NCI-H128 (cell line): ENCODE measurements at regions not wholly inside any gene's neighbourhood (a gene's known extent, or its start where the extent isn't known, plus 50 kb on each side); places are given as distances from the start of the nearest gene placed in this dataset.
"Not testable (repeated sequence)": the region's sequence is repeated elsewhere in the genome, so short reads cannot be mapped to it uniquely, and the experiment has no call there.

Experiments used
- DNase-seq: peaks from one replicate; lab custom pipeline; 2025; ENCODE audit not compliant: unreplicated experiment; lab: John Stamatoyannopoulos, UW

GRCh38 chr6:145275019-145275418 lies 460.3 kb downstream of the EPM2A start:
- no peak for DNase-seq

- DNase-seq = no peak
These were observed 459.5 kb downstream of the EPM2A start for GRCh38 chr6:145275787-145276186.

DNA sequence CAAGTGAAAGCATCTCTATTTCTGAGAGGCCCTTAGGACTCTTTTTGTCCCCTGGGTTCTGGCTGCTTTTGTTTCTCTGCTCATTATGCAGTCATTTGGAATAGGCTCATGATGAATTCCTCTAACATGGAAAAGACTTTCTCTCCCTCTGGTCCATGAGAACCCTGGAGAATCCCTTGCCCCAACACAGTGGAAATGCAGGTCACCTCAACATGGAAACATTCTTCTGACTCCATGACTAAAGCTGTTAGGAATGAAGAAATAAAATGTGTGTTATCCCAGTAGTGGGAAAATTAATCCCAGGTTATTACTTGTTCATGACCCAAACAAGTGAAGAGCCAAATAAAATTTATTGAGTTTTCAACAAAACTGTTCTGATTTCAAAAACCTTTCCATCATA lies 458.6 kb downstream of the EPM2A start:
- no peak for DNase-seq

GRCh38 chr6:145277358-145278086 lies 457.8 kb downstream of the EPM2A start:
- no peak for DNase-seq

GRCh38 chr6:145278163-145278807 lies 457.0 kb downstream of the EPM2A start:
- DNase-seq = no peak

DNA sequence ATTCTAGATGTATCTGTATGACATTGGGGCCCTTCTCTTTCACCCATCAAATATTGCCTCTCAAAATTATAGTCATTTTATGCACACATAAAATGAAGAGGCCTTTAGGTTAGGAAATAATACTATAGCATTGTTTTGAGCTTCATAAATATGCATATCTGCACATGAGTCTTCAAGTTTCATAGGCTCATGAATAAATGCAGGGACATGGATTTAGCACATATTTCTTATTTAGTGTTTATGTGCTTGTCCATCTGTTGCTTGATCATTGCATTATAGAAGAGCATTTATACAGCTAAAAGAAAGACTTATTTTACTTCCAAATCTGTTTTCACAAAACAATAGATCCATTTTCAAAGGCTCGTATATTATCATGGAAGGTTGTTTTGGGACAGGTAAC lies 455.8 kb downstream of the EPM2A start:
- DNase-seq = no peak

DNA sequence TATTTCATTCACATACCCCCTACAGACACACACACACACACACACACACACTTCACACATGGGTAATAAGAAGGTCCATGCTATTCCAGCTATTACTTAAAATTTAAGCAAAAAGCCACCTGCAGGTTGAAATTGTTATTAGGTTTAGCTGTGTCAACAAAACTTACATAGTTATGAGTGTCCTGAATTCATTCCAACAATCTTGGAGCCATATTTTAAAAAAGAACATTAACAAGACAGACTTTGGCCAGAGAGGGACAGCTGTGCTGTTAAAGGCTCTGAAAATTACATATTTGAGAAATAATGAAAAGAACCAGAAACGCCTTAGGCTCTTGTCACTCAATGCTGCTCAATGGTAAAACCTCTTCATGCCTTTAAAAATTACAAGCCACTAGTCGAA lies 455.3 kb downstream of the EPM2A start:
- DNase-seq = no peak

- not testable (repeated sequence) for DNase-seq
These were observed 452.1 kb downstream of the EPM2A start for GRCh38 chr6:145283209-145283608.

DNA sequence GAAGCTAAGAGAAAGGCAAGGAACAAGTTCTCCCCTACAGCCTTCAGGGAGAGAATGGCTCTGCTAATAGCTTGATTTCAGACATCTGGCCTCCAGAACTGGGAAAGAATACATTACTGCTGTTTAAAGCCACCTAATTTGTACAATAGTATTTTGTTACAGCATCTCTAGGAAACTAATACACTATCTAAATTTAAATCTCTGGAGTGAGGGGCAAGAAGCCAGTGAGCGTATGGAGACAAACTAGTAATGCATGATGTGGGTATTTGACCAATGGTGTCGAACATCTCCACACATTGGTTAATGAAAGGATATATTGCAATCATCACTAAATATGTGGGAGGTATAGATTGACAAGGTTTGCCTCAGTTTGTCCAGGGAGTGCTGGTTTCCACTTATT lies 451.5 kb downstream of the EPM2A start:
- DNase-seq = no peak

DNA sequence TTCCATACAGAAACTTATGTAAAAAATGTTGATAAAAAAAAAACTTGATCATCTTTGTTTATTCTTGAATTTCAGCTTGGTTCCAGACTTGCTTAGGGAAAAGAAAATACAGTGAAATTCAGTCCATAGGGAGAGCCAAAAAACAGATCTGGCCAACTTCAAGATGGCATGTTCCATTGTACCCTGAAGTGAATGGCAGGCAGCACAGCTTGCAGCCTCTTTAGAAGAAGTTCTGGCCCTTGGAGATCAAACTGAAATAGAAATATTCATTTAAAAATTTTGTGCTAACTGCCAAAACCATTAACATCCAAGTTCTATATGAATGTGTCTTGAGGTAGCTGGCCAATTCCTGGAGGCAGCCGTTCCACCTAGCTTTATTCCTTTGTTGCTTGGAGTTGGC lies 448.4 kb downstream of the EPM2A start:
- no peak for DNase-seq

DNA sequence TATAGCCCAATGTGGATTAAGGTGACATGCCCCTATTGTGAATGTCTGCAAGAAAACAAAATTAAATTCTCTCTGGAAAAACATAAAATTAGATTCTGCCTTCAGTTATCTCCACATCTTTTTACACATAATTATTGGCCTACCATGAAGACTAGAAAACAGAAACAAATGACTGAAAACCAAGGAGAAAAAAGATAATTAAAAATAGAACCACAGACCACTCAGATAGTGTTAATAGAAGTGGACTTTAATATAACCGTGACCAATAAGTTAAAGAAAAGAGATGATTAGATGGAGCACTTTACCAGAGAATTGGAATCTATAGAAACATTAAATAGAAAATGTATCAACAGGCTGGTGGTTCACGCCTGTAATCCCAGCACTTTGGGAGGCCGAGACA lies 445.7 kb downstream of the EPM2A start:
- DNase-seq = no peak

GRCh38 chr6:145290122-145290521 lies 445.2 kb downstream of the EPM2A start:
- no peak for DNase-seq

DNA sequence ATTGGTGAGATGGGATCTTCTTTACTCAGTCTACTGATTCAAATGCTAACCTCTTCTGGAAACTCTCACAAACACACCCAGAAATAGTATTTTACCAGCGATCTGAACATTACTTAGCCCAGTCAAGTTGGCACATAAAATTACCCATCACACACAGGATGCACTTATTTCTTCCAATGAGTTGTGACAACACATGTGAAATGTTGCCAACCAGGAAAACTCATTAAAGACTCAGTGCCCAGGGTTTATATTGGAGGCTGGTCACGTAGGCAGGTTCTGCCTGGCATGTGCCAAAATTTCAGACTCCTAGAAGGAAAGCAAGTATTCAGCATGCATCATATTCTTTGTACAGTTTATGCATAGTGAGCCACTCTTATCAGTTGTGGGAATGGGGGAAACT lies 443.3 kb downstream of the EPM2A start:
- no peak for DNase-seq

- DNase-seq = no peak
These were observed 440.4 kb downstream of the EPM2A start for GRCh38 chr6:145294942-145295341.

DNA sequence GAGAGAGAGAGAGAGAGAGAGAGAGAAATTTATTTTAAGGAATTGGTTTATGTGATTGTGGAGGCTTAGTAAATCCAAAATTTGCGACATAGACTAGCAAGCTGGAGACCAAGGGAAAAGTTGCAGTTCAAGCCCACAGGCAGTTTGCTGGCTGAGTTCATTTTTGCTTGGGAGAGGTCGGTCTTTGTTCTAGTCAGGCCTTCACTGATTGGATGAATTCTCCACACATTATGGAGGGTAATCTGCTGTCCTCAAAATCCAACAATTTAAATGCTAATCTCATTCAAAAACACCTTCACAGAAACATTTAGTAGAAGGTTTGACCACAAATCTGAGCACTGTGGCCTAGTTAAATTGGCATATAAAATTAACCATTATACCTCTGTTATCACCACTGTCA lies 439.6 kb downstream of the EPM2A start:
- no peak for DNase-seq

DNA sequence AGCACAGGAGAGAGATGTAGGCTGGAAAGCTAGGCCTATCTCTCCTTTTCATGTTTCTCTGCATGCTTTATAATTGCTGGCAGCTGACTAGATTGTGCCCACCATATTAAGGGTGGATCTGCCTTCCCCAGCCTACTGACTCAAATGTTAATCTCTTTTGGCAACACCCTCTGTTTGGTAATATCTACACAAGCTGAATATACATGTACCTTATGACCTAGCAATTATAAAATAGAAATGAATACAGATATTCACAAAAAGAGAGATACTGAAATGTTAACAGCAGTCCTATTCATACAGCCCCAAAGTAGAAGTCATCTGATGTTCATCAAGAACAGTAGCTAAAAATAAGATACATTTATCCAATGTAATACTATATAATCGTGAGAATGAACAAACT lies 429.6 kb downstream of the EPM2A start:
- DNase-seq = no peak

DNA sequence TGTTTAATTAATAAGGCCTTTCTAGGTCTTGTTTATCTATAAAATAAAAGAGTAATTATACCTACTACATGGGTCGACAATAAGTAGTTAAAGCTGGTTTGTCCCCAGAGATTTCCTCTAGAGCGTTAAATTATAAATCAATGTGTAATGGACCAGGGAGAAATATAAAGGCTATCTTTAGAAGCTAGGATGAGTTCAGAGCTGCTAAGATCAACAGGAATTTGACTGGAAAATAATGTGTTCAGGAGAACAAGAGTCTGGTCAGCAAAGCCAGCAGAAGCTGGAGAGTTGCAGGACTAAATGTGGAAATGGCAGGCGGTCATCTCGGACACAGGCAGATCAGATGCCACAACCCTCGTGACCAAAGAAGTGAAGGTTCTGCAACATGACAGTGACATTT lies 428.8 kb downstream of the EPM2A start:
- DNase-seq = no peak

DNA sequence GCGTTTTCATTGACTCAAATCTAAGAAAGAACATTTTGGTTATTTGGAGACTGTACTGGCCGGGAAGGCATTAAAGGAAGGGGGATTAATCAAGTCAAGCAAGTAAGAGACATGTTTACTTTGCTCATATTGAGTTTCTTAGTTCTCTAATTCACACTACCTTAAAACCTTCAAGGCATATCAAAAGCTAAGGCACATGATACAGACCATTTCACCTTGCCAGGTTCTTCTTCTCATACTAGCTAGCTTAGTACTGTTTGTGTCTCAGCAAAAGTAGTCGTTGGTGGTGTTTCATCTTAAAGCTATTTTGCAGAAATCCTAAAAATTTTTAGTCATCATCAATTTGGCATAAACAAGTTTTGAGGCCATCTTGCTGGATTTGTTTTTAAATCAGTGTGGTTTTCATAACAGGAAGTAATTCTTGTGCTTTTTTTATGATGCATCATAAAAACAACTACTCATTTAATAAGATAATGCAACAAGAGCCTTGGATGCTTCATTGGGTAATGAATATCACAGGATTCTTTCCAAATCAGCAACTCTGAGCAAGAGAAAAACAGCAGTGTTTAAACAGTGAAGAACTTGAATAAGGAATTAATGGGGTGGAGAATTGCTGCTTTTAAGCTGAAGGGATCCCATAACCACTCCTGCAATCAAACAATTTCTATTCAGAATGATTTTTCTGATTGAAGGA lies 425.3 kb downstream of the EPM2A start:
- DNase-seq = no peak

- no peak for DNase-seq
These were observed 422.8 kb downstream of the EPM2A start for GRCh38 chr6:145312481-145312880.

DNA sequence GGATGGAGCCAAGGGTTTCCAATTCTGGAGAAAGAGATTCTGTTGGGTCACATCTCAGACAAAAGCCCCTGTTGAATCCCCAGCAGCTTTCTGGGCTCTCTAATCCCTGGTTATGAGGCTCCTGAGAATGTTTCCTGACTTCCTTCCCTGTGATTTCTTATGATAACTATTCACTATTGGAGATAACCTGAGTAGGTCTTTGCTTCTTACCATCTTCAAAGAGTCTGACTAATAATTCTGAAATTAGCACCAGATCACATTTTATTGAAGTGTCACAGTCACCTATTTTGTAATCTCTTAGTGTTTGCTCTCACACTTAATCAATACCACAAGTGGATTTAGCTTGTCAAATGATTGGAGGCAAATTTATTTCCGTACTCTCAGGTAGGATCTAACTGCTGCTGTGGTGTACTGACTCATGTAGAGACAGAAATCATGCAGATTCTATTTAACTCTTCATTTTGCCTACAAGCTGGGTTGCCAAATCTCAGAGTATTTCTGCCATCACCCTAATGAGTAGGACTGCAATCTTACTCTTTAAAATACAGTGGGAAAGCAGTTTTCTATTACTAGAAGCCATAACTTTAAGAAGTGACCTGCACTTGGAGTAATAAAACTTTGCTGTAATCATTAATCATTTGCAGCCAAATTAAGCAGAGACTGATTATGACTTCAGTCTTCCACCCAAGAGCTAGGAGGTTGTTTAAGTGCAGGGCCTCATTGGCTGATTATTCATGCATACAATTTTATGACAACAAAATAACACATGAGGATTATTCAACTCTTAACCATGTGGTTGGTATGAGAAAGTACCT lies 422.1 kb downstream of the EPM2A start:
- DNase-seq = no peak

- DNase-seq = no peak
These were observed 419.2 kb downstream of the EPM2A start for GRCh38 chr6:145315982-145316600.
